ENCODE measurements at regions not wholly inside any gene's neighbourhood (a gene's known extent, or its start where the extent isn't known, plus 50 kb on each side); places are given as distances from the start of the nearest gene placed in this dataset.

DNA sequence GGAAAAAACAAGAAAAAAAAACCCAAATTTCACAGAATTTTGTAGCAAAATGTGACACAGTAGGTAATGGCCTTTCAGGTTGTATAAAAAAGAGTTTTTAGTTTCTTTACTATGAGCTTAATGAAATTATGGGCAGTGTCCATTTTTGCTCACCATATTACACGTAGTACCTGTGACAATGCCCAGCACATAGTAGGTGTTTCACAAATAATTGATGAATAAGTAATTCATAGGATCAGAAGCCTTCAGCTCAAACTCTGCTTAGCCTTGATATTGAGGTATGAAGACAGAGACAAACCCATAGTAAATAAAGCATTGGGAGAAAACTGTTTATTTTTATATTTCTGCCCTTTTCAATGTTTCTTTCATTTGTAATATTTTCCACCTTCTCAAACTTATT lies 97.2 kb downstream of the LHX9 start:
- H3K27me3 ChIP-seq (ENCODE audit: insufficient read depth, low read length, poor library complexity): no peaks in the 10 kb centered on the region
- H3K4me3 ChIP-seq (ENCODE audit: low read depth in 1 of 2, low read length in 2 of 2): no peak overlapping the region
- no peak for DNase-seq
- H3K27ac ChIP-seq (ENCODE audit: low read length): no peak overlapping the region
- no peak for TF ChIP-seq CTCF (IDR thresholded peaks at IDR 0.05; ENCODE audit: borderline replicate concordance, extremely low read depth, low read length, poor library complexity, severe bottlenecking)
- TF ChIP-seq EZH2 (IDR thresholded peaks at IDR 0.05; ENCODE audit: borderline replicate concordance, low read depth, low read length, severe bottlenecking): no peak
- H2AFZ ChIP-seq (ENCODE audit: low read depth, low read length): no peak overlapping the region
- no peaks in the 10 kb centered on the region for H3K36me3 ChIP-seq (ENCODE audit: insufficient read depth, low read length)
- no peaks in the 10 kb centered on the region for H4K20me1 ChIP-seq (ENCODE audit: insufficient read depth, low read length)
- H3K4me1 ChIP-seq (ENCODE audit: insufficient read depth, low read length): no peaks in the 10 kb centered on the region
- no peaks in the 10 kb centered on the region for H3K79me2 ChIP-seq (ENCODE audit: insufficient read depth, low read length)
- peaks cover 19% of the 10 kb centered on the region for H3K9me3 ChIP-seq (ENCODE audit: insufficient read depth, low read length, severe bottlenecking)
- ATAC-seq (ENCODE audit: insufficient read depth, low read depth): no peak
- H3K9ac ChIP-seq (ENCODE audit: low read depth, low read length): no peak overlapping the region
- H3K4me2 ChIP-seq (ENCODE audit: insufficient read depth, low read length): no peak overlapping the region

DNA sequence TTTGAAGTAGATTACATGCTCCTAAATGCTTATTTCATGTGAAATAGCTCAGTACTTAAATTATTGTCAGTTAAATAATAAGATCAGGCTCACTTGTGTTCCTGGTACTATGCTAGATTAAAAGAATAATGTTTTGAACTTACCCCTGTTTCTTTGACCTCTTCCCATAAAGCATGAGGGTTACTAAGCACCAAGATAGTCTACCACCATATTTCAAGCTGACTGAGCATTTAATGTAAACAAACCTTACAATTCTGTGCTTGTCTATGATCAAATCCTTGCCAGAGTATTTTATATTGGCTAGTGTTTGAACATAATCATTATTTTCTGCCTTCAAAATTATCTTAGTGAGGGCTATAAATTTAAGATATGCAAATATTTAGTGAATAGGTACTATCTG lies 98.1 kb downstream of the LHX9 start:
- peaks cover 10% of the 10 kb centered on the region for H3K9me3 ChIP-seq (ENCODE audit: insufficient read depth, low read length, severe bottlenecking)
- no peak overlapping the region for H3K27ac ChIP-seq (ENCODE audit: low read length)
- ATAC-seq (ENCODE audit: insufficient read depth, low read depth): no peak
- TF ChIP-seq EZH2 (IDR thresholded peaks at IDR 0.05; ENCODE audit: borderline replicate concordance, low read depth, low read length, severe bottlenecking): no peak
- no peak overlapping the region for H2AFZ ChIP-seq (ENCODE audit: low read depth, low read length)
- no peaks in the 10 kb centered on the region for H4K20me1 ChIP-seq (ENCODE audit: insufficient read depth, low read length)
- no peaks in the 10 kb centered on the region for H3K4me1 ChIP-seq (ENCODE audit: insufficient read depth, low read length)
- H3K4me2 ChIP-seq (ENCODE audit: insufficient read depth, low read length): no peak overlapping the region
- H3K4me3 ChIP-seq (ENCODE audit: low read depth in 1 of 2, low read length in 2 of 2): no peak overlapping the region
- DNase-seq: no peak
- no peaks in the 10 kb centered on the region for H3K36me3 ChIP-seq (ENCODE audit: insufficient read depth, low read length)
- H3K9ac ChIP-seq (ENCODE audit: low read depth, low read length): no peak overlapping the region
- H3K79me2 ChIP-seq (ENCODE audit: insufficient read depth, low read length): no peaks in the 10 kb centered on the region
- no peaks in the 10 kb centered on the region for H3K27me3 ChIP-seq (ENCODE audit: insufficient read depth, low read length, poor library complexity)

DNA sequence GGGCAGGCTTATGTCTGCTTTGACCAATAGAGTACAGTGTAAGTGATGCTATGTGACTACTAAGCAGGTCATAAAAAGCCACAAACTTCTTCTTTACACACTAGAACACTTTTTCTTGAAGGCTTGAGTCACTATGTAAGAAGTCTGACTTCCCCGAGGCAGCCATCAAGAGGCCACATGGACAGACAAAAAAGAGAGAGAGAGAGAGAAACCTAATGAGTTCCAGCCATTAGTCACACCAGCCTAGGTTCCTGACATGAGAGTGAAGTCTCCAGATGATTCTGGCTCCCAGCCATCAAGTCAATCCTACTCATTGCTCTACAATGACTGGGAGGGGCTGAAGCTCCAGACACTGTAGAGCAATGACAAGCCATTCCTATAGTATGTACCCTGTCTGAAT lies 101.4 kb downstream of the LHX9 start:
- TF ChIP-seq EZH2 (IDR thresholded peaks at IDR 0.05; ENCODE audit: borderline replicate concordance, low read depth, low read length, severe bottlenecking) (no peak), CTCF (IDR thresholded peaks at IDR 0.05; ENCODE audit: borderline replicate concordance, extremely low read depth, low read length, poor library complexity, severe bottlenecking) (no peak)

DNA sequence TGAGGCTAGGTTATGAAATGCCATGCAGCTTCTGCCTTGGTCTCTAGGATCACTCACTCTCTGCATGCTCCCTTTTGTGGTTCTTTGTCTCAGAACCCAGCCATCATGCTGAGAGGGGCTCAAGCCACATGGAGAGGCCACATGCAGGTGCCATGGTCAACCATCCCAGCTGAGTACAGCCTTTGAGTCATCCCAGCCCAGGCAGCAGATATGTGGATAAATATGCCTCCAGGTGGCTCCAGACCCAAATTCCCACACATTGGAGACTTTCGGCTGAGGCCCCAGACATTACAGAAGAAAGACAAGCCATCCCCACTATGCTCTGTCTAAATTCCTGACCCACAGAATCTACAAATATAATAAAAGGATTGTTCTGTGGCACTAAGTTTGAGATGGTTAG lies 102.0 kb downstream of the LHX9 start:
- Histone ChIP-seq H3K4me3 (ENCODE audit: low read depth in 1 of 2, low read length in 2 of 2) (no peak overlapping the region), H3K9me3 (ENCODE audit: insufficient read depth, low read length, severe bottlenecking) (no peaks in the 10 kb centered on the region), H3K36me3 (ENCODE audit: insufficient read depth, low read length) (no peaks in the 10 kb centered on the region), H3K27me3 (ENCODE audit: insufficient read depth, low read length, poor library complexity) (no peaks in the 10 kb centered on the region), H3K9ac (ENCODE audit: low read depth, low read length) (no peak overlapping the region), H4K20me1 (ENCODE audit: insufficient read depth, low read length) (no peaks in the 10 kb centered on the region), H3K27ac (ENCODE audit: low read length) (no peak overlapping the region), H3K79me2 (ENCODE audit: insufficient read depth, low read length) (no peaks in the 10 kb centered on the region), H3K4me1 (ENCODE audit: insufficient read depth, low read length) (no peaks in the 10 kb centered on the region), H2AFZ (ENCODE audit: low read depth, low read length) (no peak overlapping the region), H3K4me2 (ENCODE audit: insufficient read depth, low read length) (no peak overlapping the region)
- DNase-seq (no peak), ATAC-seq (ENCODE audit: insufficient read depth, low read depth) (no peak)
- no peak for TF ChIP-seq EZH2 (IDR thresholded peaks at IDR 0.05; ENCODE audit: borderline replicate concordance, low read depth, low read length, severe bottlenecking)
- no peak for TF ChIP-seq CTCF (IDR thresholded peaks at IDR 0.05; ENCODE audit: borderline replicate concordance, extremely low read depth, low read length, poor library complexity, severe bottlenecking)

More for the DNA sequence above, 101.4 kb downstream of the LHX9 start:
- Histone ChIP-seq H3K4me3 (ENCODE audit: low read depth in 1 of 2, low read length in 2 of 2) (no peak overlapping the region), H3K4me2 (ENCODE audit: insufficient read depth, low read length) (no peak overlapping the region), H4K20me1 (ENCODE audit: insufficient read depth, low read length) (no peaks in the 10 kb centered on the region), H3K27ac (ENCODE audit: low read length) (no peak overlapping the region), H3K27me3 (ENCODE audit: insufficient read depth, low read length, poor library complexity) (no peaks in the 10 kb centered on the region), H2AFZ (ENCODE audit: low read depth, low read length) (no peak overlapping the region), H3K9ac (ENCODE audit: low read depth, low read length) (no peak overlapping the region), H3K36me3 (ENCODE audit: insufficient read depth, low read length) (no peaks in the 10 kb centered on the region), H3K9me3 (ENCODE audit: insufficient read depth, low read length, severe bottlenecking) (no peaks in the 10 kb centered on the region), H3K79me2 (ENCODE audit: insufficient read depth, low read length) (no peaks in the 10 kb centered on the region), H3K4me1 (ENCODE audit: insufficient read depth, low read length) (no peaks in the 10 kb centered on the region)
- DNase-seq (no peak), ATAC-seq (ENCODE audit: insufficient read depth, low read depth) (no peak)

Measured in DND-41 (cell line).